ENCODE measurements at regions not wholly inside any gene's neighbourhood (a gene's known extent, or its start where the extent isn't known, plus 50 kb on each side); places are given as distances from the start of the nearest gene placed in this dataset.
"Not testable (repeated sequence)": the region's sequence is repeated elsewhere in the genome, so short reads cannot be mapped to it uniquely, and the experiment has no call there.

- no peak for DNase-seq
Observed at GRCh38 chr6:112522587-112522986, 175.5 kb downstream of the RFPL4B start.

GRCh38 chr6:112524071-112524470, 176.9 kb downstream of the RFPL4B start:
- DNase-seq: no peak

- DNase-seq: no peak
Observed at GRCh38 chr6:112525749-112526148, 178.6 kb downstream of the RFPL4B start.

GRCh38 chr6:112526594-112526993, 179.5 kb downstream of the RFPL4B start:
- DNase-seq: no peak

DNA sequence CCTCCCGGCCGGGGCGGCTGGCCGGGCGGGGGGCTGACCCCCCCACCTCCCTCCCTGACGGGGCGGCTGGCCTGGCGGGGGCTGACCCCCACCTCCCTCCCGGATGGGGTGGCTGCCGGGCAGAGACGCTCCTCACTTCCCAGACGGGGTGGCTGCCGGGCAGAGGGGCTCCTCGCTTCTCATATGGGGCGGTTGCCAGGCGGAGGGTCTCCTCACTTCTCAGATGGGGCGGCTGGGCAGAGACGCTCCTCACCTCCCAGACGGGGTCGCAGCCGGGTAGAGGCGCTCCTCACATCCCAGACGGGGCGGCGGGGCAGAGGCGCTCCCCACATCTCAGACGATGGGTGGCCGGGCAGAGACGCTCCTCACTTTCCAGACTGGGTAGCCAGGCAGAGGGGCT, 181.2 kb downstream of the RFPL4B start:
- not testable (repeated sequence) for DNase-seq

GRCh38 chr6:112535816-112536215, 188.7 kb downstream of the RFPL4B start:
- DNase-seq: no peak

- no peak for DNase-seq
Observed at GRCh38 chr6:112539355-112539754, 192.2 kb downstream of the RFPL4B start.

GRCh38 chr6:112541847-112542246, 194.7 kb downstream of the RFPL4B start:
- not testable (repeated sequence) for DNase-seq

DNA sequence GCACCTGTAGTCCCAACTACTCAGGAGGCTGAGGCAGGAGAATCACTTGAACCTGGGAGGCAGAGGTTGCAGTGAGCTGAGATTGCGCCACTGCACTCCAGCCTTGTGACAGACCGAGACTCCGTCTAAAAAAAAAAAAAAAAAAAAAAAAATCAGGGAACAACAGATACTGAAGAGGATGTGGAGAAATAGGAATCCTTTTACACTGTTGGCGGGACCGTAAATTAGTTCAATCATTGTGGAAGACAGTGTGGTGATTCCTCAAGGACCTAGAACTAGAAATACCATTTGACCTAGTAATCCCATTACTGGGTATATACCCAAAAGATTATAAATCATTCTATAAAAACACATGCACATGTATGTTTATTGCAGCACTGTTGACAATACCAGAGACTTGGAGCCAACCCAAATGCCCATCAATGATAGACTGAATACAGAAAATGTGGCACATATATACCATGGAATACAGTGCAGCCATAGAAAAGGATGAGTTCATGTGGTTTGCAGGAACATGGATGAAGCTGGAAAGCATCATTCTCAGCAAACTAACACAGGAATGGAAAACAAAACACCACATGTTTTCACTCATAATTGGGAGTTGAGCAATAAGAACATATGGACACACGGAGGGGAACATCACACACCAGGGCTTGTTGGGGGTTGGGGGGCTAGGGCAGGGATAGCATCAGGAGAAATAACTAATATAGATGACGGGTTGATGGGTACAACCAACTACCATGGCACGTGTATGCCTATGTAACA, 200.4 kb downstream of the RFPL4B start:
- DNase-seq: not testable (repeated sequence)

DNA sequence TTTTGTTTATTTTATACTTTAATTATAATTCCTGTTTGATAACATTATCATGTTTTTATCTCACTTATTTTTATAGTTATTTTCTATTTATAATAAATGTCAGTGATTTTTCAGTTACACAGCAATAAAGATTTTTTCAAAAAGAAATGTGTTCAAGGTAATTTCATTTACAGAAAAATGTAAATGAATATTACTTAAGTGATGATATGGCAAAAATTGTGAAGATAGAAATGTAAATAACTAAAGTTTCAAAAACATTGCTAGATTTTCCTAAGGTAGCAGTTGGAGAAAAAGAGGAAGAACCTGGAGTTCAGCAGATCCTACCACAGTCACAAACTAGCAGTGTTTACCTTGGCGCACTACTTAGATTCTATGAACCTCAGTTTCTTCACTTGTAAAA, 202.6 kb downstream of the RFPL4B start:
- no peak for DNase-seq

GRCh38 chr6:112557435-112557834, 210.3 kb downstream of the RFPL4B start:
- DNase-seq: no peak

- DNase-seq: no peak
Observed at GRCh38 chr6:112557961-112558360, 210.8 kb downstream of the RFPL4B start.

- DNase-seq: no peak
Observed at GRCh38 chr6:112560651-112561050, 213.5 kb downstream of the RFPL4B start.

GRCh38 chr6:112562301-112563231, 215.4 kb downstream of the RFPL4B start:
- DNase-seq: no peak

DNA sequence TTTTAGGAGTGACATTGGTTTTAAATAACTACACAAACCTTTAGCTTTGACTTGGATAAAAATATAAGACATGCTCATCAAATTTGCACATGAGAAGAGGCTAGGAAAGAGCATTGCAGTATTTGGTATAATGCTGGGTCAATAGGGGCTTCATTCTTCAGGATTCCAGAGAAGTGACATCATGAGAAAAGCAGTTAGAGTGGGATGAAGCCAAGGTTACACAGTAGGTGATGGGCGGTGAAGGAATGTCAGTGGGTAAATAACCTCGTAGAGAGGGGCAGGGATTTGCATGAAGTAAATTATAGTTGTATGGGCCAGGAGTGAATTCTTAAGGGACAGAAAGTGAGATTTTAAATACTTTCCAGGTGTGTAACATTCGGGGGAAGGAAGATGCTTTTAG, 216.2 kb downstream of the RFPL4B start:
- peak; percentile 31 for DNase-seq

- no peak for DNase-seq
Observed at GRCh38 chr6:112568066-112568465, 220.9 kb downstream of the RFPL4B start.

DNA sequence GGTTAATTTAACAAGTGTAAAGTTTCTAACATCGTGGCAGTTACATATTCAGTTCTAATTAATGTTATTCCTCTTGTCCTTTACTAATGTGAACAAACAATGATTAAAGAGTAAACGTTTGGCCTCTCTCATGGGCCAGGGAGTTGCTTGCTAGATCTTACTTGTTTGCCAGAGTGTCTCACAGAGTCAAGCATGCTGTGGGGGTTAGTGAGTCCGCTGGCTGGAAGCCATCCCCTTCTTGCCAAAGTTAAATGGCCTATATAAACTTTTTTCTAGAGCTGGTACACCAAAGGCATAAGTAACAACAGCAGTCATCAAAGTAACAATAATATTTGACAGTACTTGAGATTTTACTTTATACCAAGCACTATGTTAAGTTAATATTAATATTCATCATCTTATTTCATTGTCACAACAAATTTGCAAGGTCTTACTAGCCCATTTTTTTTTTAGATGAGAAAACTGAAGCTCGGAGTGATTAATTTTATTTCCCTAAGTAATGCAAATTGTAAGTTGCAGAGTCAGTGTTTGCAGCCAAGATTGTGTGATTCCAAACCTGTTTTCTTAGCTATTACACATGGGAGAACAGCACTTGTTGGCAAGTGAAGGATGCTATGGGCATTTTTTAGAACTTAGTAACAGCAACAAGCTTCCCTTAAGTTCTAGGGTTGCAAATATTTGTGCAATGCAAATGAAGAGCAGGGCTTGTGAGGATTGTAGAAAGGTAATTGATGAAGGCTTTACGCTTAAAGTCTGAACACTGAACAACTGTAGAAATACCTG, 224.5 kb downstream of the RFPL4B start:
- no peak for DNase-seq

DNA sequence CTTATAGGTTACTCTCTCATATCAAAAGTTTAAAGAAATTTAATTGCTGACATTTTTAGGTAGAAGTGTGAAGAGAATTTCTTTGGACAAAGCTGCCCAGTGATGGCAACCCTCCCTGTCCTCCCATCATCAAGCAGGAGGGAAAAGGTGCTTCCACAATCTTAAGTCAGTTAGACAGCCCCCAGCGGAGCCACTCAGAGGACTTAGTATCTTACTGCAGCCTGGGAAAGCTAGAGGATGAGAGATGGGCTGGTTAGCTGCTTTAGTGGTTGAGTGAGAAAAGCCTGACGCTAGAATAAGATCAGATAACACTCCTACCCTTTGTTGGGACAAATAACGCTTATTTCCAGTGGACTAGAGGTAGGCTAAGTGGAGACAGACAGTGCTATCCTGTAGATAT, 227.1 kb downstream of the RFPL4B start:
- no peak for DNase-seq

DNA sequence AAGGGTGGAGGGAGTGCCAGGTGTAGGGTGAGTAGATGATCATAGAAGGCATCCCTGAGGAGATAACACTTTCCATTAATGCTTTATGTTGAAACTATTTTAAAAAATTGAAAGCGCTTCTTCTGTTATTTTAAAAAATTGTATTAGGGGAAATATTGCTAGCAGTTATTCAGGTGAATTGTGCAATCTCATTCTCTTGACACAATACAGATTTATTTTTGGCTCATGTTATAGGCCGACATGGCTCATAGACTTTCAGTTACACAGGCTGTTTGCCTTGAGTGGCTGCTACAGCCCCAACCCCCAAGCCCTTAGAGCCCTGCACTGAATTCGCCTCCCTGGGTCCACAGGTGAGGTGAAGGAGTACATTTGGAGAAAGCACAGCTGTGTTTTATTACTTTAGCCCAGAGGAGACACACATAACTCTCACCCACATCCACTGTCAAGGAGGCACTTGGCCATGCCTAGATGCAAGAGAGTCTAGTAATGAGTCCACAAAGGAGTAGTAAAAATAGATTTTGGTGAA, 228.2 kb downstream of the RFPL4B start:
- DNase-seq: no peak

- DNase-seq: no peak
Observed at GRCh38 chr6:112576423-112576822, 229.3 kb downstream of the RFPL4B start.

DNA sequence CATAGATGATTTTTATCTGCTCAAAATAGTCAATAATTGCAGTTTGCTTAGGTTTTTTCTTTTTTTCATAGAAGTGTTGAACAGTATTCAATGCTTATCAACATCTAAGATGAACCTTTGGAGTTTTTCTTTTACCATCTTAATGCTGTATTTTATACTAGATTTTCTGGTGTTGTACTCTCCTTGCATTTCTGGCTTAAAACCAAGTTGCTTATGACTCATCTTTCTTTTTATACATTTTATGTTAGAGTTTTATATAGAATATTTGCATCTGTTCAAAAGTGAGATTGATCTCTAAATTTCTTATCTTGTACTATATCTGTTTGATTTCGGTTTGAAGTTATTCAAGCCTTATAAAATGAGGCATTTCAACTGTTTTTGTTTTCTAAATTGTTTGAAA, 232.5 kb downstream of the RFPL4B start:
- DNase-seq: peak; percentile 6

DNA sequence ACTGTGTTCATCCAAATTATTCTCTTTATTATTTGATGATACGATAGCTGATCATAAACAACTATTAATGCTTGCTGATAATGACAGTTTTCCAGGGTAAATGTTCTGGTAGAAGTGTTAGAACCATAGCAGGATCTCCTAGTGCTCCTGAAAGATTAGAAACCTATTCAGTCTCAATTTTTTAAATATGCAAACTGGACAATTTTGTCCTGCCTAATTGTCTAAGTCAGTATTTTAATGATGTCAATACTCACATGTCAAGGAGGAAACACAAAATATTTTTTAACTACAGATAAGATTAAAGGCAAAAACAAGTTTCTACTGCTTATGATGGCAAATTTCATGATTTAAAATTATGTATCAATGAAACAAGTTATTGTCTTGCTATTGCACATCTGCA, 233.9 kb downstream of the RFPL4B start:
- no peak for DNase-seq

DNA sequence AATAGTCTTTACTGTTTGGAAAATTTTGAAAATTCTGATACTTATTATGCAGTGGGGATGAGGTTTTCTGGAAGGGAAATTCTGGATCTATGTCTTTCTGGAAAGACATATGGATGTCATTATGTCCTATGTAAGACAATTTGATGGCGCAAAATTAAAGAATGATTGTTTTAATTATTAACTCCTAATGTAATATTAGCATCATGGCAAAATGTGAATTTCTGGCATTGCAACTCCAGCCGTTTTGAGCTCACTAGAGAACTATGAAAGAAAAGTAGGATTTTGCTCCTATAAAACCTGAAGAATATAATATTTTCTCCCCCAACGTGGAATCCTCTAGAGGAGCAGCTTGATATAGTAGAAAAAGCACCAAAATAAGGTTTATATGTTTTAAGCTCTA, 243.2 kb downstream of the RFPL4B start:
- DNase-seq: no peak

Measured in HCEC 1CT (cell line).